Naive thymus-derived CD4-positive, alpha-beta T cell (primary cell): ENCODE measurements at regions not wholly inside any gene's neighbourhood (a gene's known extent, or its start where the extent isn't known, plus 50 kb on each side); places are given as distances from the start of the nearest gene placed in this dataset.
"Not testable (repeated sequence)": the region's sequence is repeated elsewhere in the genome, so short reads cannot be mapped to it uniquely, and the experiment has no call there.

Experiments
- ATAC-seq: fragments of 150-1000 bp; cut with Tn5 transposase; 2 replicates; pipeline ENCODE4 v1.10.0; 2021; ENCODE audit warnings: mild to moderate bottlenecking, moderate library complexity
- CTCF ChIA-PET: fragments of 350-600 bp; sonication (Branson Sonifier 250); formaldehyde crosslinking; loops from one replicate; lab custom pipeline; 2021; ENCODE audit warnings: antibody characterized with exemption; lab: Charles Lee
- POLR2A ChIA-PET: fragments of 350-600 bp; sonication (Branson Sonifier 250); formaldehyde crosslinking; loops from one replicate; lab custom pipeline; 2021; ENCODE audit warnings: antibody characterized with exemption, inconsistent platforms; lab: Charles Lee
- DNase-seq, 9 donors: peaks; one replicate each; pipeline versions ENCODE4 v3.0.0 to v3.0.0-alpha.2; 2020 to 2022; ENCODE audit warnings: mixed read lengths in 1 of 9
- H3K27ac ChIP-seq: one replicate; pipeline ENCODE4 v1.7.0; 2013; ENCODE audit warnings: mild to moderate bottlenecking, low read depth, low read length, moderate library complexity
- H3K27me3 ChIP-seq, 2 donors: one replicate each; pipeline ENCODE4 v1.7.0; 2013; ENCODE audit warnings: low read length in 2 of 2, mild to moderate bottlenecking in 2 of 2, moderate library complexity in 2 of 2; ENCODE audit not compliant: control insufficient read depth in 2 of 2, insufficient read depth in 2 of 2
- H3K36me3 ChIP-seq, 3 experiments: 1 replicate in 2 of 3; 2 replicates in 1 of 3; pipeline ENCODE4 v1.7.0; 2013; ENCODE audit warnings: low read length in 3 of 3, mild to moderate bottlenecking in 3 of 3, moderate library complexity in 1 of 3; ENCODE audit not compliant: insufficient read depth in 3 of 3, control insufficient read depth in 2 of 3
- H3K4me1 ChIP-seq, 2 donors: one replicate each; pipeline ENCODE4 v1.7.0; 2013; ENCODE audit warnings: low read length in 2 of 2, mild to moderate bottlenecking in 2 of 2, moderate library complexity in 1 of 2; ENCODE audit not compliant: control insufficient read depth in 2 of 2, insufficient read depth in 2 of 2
- H3K4me3 ChIP-seq: 2 replicates; pipeline ENCODE4 v1.7.0; 2013; ENCODE audit warnings: mild to moderate bottlenecking, low read length
- H3K9me3 ChIP-seq, 3 experiments: 1 replicate in 2 of 3; 2 replicates in 1 of 3; pipeline ENCODE4 v1.7.0; 2013; ENCODE audit warnings: low read length in 3 of 3; ENCODE audit not compliant: control insufficient read depth in 2 of 3
- H3K27ac Mint-ChIP-seq, 9 donors: one replicate each; pipeline ENCODE4 v1.8.0; 2020 to 2022; ENCODE audit warnings: mixed read lengths in 9 of 9, mild to moderate bottlenecking in 8 of 9, moderate library complexity in 5 of 9, inconsistent platforms in 2 of 9
- H3K27me3 Mint-ChIP-seq, 5 donors: one replicate each; pipeline ENCODE4 v1.8.0; 2021 to 2022; ENCODE audit warnings: mixed read lengths in 5 of 5, mild to moderate bottlenecking in 1 of 5
- H3K36me3 Mint-ChIP-seq, 5 donors: one replicate each; pipeline ENCODE4 v1.8.0; 2020 to 2022; ENCODE audit warnings: mixed read lengths in 5 of 5, mild to moderate bottlenecking in 3 of 5, inconsistent platforms in 1 of 5
- H3K4me1 Mint-ChIP-seq, 7 donors: one replicate each; pipeline ENCODE4 v1.8.0; 2020 to 2022; ENCODE audit warnings: mixed read lengths in 7 of 7, mild to moderate bottlenecking in 3 of 7, inconsistent platforms in 1 of 7
- H3K4me3 Mint-ChIP-seq, 10 donors: one replicate each; pipeline ENCODE4 v1.8.0; 2020 to 2022; ENCODE audit warnings: mild to moderate bottlenecking in 10 of 10, mixed read lengths in 10 of 10, moderate library complexity in 6 of 10, inconsistent platforms in 2 of 10
- H3K9me3 Mint-ChIP-seq, 11 donors: one replicate each; pipeline ENCODE4 v1.8.0; 2020 to 2022; ENCODE audit warnings: mixed read lengths in 11 of 11, mild to moderate bottlenecking in 4 of 11, inconsistent platforms in 1 of 11, moderate library complexity in 1 of 11
- intact Hi-C, 2 donors: fragments of 100-400 bp; cut with micrococcal nuclease; formaldehyde crosslinking; loops; one replicate each; pipeline ENCODE4 v1.15.1; 2023

GRCh38 chr16:26396511-26397235 lies 670.1 kb upstream of the C16orf82 start:
- ATAC-seq (no peak), DNase-seq (no peak)
- Mint-ChIP-seq H3K27me3 (peaks cover 0 to 23% (median 15%) of the 10 kb centered on the region in 5 donors), H3K4me1 (peaks cover 0 to 1% (median 0%) of the 10 kb centered on the region in 7 donors), H3K9me3 (peaks cover 0 to 16% (median 6%) of the 10 kb centered on the region in 11 donors), H3K27ac (no peak overlapping the region), H3K36me3 (peaks cover 0 to 4% (median 0%) of the 10 kb centered on the region in 5 donors), H3K4me3 (no peak overlapping the region)
- H3K27ac ChIP-seq = no peak overlapping the region
- ChIA-PET POLR2A (no interaction called here), CTCF (no interaction called here)
- H3K9me3 ChIP-seq = no peaks in the 10 kb centered on the region
- H3K4me3 ChIP-seq = no peak overlapping the region
- H3K27me3 ChIP-seq = no peaks in the 10 kb centered on the region
- intact Hi-C loops = no loop called here
- no peaks in the 10 kb centered on the region for H3K4me1 ChIP-seq
- no peaks in the 10 kb centered on the region for H3K36me3 ChIP-seq

DNA sequence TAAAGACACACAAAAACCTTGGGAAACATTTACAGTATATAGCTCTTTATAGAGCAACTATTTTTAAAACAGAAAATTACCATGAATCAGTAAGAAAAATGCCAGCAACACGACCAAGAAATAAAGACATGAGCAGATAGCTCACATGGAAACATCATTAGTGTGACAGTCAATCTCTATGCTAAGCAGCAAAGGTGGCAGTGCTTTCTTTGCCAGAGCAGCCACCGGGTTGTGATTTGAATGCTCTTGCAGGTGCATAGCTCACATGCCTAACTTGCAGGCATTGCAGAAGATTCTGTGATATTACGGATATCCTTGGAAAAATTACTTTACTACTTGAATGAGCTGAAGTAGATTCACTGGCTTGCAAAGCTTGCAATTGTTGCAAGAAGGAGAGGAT lies 652.9 kb upstream of the C16orf82 start:
- CTCF ChIA-PET = no interaction called here
- no peaks in the 10 kb centered on the region for H3K4me1 Mint-ChIP-seq

DNA sequence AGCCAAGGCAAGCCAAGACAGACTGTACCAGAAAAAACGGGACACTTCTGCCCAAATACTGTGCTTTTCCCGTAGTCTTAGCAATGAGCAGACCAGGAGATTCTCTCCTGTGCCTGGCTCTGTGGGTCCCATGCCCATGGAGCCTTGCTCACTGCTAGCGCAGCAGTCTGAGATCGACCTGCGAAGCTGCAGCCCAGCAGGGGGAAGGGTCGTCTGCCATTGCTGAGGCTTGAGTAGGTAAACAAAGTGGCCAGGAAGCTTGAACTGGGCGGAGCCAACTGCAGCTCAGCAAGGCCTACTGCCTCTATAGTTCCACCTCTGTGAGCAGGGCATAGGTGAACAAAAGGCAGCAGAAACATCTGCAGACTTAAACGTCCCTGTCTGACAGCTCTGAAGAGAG lies 647.3 kb upstream of the C16orf82 start:
- H3K27me3 Mint-ChIP-seq = peaks cover 0 to 32% (median 23%) of the 10 kb centered on the region in 5 donors
- intact Hi-C loops = not testable (repeated sequence)

More for the DNA sequence above, 652.9 kb upstream of the C16orf82 start:
- no peaks in the 10 kb centered on the region for H3K9me3 ChIP-seq
- H3K4me3 ChIP-seq = no peak overlapping the region
- no peaks in the 10 kb centered on the region for H3K27me3 ChIP-seq
- H3K36me3 Mint-ChIP-seq = peaks cover 0 to 3% (median 0%) of the 10 kb centered on the region in 5 donors
- H3K27me3 Mint-ChIP-seq = peaks cover 2 to 27% (median 26%) of the 10 kb centered on the region in 5 donors
- ATAC-seq (no peak), DNase-seq (no peak)
- no peak overlapping the region for H3K27ac Mint-ChIP-seq
- POLR2A ChIA-PET = no interaction called here
- H3K4me1 ChIP-seq = no peaks in the 10 kb centered on the region
- H3K36me3 ChIP-seq = no peaks in the 10 kb centered on the region
- no peak overlapping the region for H3K27ac ChIP-seq
- H3K9me3 Mint-ChIP-seq = peaks cover 3 to 22% (median 6%) of the 10 kb centered on the region in 11 donors
- H3K4me3 Mint-ChIP-seq = no peak overlapping the region
- intact Hi-C loops = no loop called here

GRCh38 chr16:26430618-26431017 lies 636.1 kb upstream of the C16orf82 start:
- H3K36me3 Mint-ChIP-seq = no peaks in the 10 kb centered on the region
- no peak overlapping the region for H3K27ac ChIP-seq
- peaks cover 0 to 3% (median 0%) of the 10 kb centered on the region in 3 experiments for H3K9me3 ChIP-seq
- no peak overlapping the region for H3K4me3 ChIP-seq
- no peak for ATAC-seq
- POLR2A ChIA-PET = no interaction called here
- no peak for DNase-seq
- no peaks in the 10 kb centered on the region for H3K4me1 ChIP-seq
- peaks cover 0 to 19% (median 5%) of the 10 kb centered on the region in 11 donors for H3K9me3 Mint-ChIP-seq
- intact Hi-C loops = no loop called here
- no peak overlapping the region for H3K27ac Mint-ChIP-seq
- peaks cover 6 to 20% (median 11%) of the 10 kb centered on the region in 5 donors for H3K27me3 Mint-ChIP-seq
- no peak overlapping the region for H3K4me3 Mint-ChIP-seq
- CTCF ChIA-PET = no interaction called here
- H3K27me3 ChIP-seq = no peaks in the 10 kb centered on the region
- H3K36me3 ChIP-seq = no peaks in the 10 kb centered on the region
- H3K4me1 Mint-ChIP-seq = no peaks in the 10 kb centered on the region

More for the DNA sequence above, 647.3 kb upstream of the C16orf82 start:
- H3K4me3 Mint-ChIP-seq, H3K36me3 ChIP-seq, H3K4me3 ChIP-seq, H3K4me1 Mint-ChIP-seq, CTCF ChIA-PET, H3K9me3 ChIP-seq, H3K27ac ChIP-seq, H3K27ac Mint-ChIP-seq, H3K4me1 ChIP-seq, ATAC-seq, H3K36me3 Mint-ChIP-seq, DNase-seq, H3K27me3 ChIP-seq, POLR2A ChIA-PET: not testable (repeated sequence)
- peaks cover 4 to 38% (median 10%) of the 10 kb centered on the region in 11 donors for H3K9me3 Mint-ChIP-seq

- Mint-ChIP-seq H3K9me3 (peaks cover 0 to 22% (median 6%) of the 10 kb centered on the region in 11 donors), H3K27me3 (peaks cover 6 to 25% (median 23%) of the 10 kb centered on the region in 5 donors), H3K27ac (no peak overlapping the region), H3K4me1 (no peaks in the 10 kb centered on the region), H3K4me3 (no peak overlapping the region), H3K36me3 (no peaks in the 10 kb centered on the region)
- intact Hi-C loops = no loop called here
- Histone ChIP-seq H3K36me3 (no peaks in the 10 kb centered on the region), H3K27ac (no peak overlapping the region), H3K4me3 (no peak overlapping the region), H3K27me3 (no peaks in the 10 kb centered on the region), H3K4me1 (no peaks in the 10 kb centered on the region), H3K9me3 (peaks cover 0 to 3% (median 0%) of the 10 kb centered on the region in 3 experiments)
- no peak for DNase-seq
- ChIA-PET POLR2A (no interaction called here), CTCF (interaction anchor here (0.7 kb wide), 1 partner anchor 1199 kb away, joined by 4 read pairs; no protein-coding TSS in a partner anchor)
- ATAC-seq = no peak
Observed at GRCh38 chr16:26433807-26434206, 632.9 kb upstream of the C16orf82 start.

GRCh38 chr16:26441178-26441577 lies 625.5 kb upstream of the C16orf82 start:
- Histone ChIP-seq H3K27me3 (no peaks in the 10 kb centered on the region), H3K27ac (no peak overlapping the region), H3K36me3 (no peaks in the 10 kb centered on the region), H3K4me3 (no peak overlapping the region), H3K9me3 (no peaks in the 10 kb centered on the region), H3K4me1 (no peaks in the 10 kb centered on the region)
- Mint-ChIP-seq H3K9me3 (peaks cover 0 to 16% (median 3%) of the 10 kb centered on the region in 11 donors), H3K27me3 (peaks cover 3 to 26% (median 16%) of the 10 kb centered on the region in 5 donors), H3K4me3 (no peak overlapping the region), H3K36me3 (peaks cover 0 to 4% (median 0%) of the 10 kb centered on the region in 5 donors), H3K27ac (no peak overlapping the region), H3K4me1 (no peaks in the 10 kb centered on the region)
- POLR2A ChIA-PET = no interaction called here
- no peak for ATAC-seq
- CTCF ChIA-PET = no interaction called here
- no peak for DNase-seq
- intact Hi-C loops = no loop called here

DNA sequence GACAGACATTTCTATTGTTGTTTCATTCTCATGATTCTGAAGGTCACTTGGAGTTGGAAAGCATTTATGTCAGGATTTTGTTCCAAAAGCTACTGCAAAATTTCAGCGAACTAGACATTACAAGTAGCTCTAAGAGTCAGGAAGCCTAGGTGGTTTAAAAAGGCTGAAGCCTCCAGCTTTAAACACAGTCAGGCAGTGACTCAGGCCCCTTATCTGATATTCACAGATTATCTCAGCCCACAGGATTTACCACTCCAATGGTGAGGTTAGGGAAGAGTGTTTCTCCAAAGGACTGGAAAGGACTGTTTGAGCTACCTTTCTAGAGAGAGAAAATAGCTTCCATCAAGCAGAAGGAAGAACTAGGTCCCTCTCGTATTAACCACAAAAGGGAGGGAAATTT lies 624.4 kb upstream of the C16orf82 start:
- no peak for DNase-seq
- intact Hi-C loops = no loop called here
- no peak overlapping the region for H3K4me3 Mint-ChIP-seq
- ATAC-seq = no peak
- H3K36me3 ChIP-seq = no peaks in the 10 kb centered on the region
- peaks cover 0 to 16% (median 3%) of the 10 kb centered on the region in 11 donors for H3K9me3 Mint-ChIP-seq
- no peak overlapping the region for H3K4me3 ChIP-seq
- H3K4me1 Mint-ChIP-seq = no peaks in the 10 kb centered on the region
- no peaks in the 10 kb centered on the region for H3K4me1 ChIP-seq
- H3K27ac ChIP-seq = no peak overlapping the region
- ChIA-PET POLR2A (no interaction called here), CTCF (no interaction called here)
- peaks cover 3 to 17% (median 13%) of the 10 kb centered on the region in 5 donors for H3K27me3 Mint-ChIP-seq
- no peaks in the 10 kb centered on the region for H3K9me3 ChIP-seq
- peaks cover 0 to 4% (median 0%) of the 10 kb centered on the region in 5 donors for H3K36me3 Mint-ChIP-seq
- H3K27me3 ChIP-seq = no peaks in the 10 kb centered on the region
- H3K27ac Mint-ChIP-seq = no peak overlapping the region
